Activated gamma-delta T cell (primary cell): ENCODE measurements at regions not wholly inside any gene's neighbourhood (a gene's known extent, or its start where the extent isn't known, plus 50 kb on each side); places are given as distances from the start of the nearest gene placed in this dataset.
"Not testable (repeated sequence)": the region's sequence is repeated elsewhere in the genome, so short reads cannot be mapped to it uniquely, and the experiment has no call there.

Experiments
- DNase-seq: peaks from one replicate; lab custom pipeline; 2025; lab: John Stamatoyannopoulos, UW

- DNase-seq = no peak
Measured at GRCh38 chr11:43124272-43124935, 187.4 kb upstream of the API5 start.

GRCh38 chr11:43129329-43129728 is 182.5 kb upstream of the API5 start:
- no peak for DNase-seq

GRCh38 chr11:43130616-43131015 is 181.2 kb upstream of the API5 start:
- DNase-seq = no peak

- DNase-seq = no peak
Measured at GRCh38 chr11:43135966-43136534, 175.7 kb upstream of the API5 start.

- DNase-seq = no peak
Measured at GRCh38 chr11:43138621-43139140, 173.1 kb upstream of the API5 start.

- no peak for DNase-seq
Measured at GRCh38 chr11:43145653-43146052, 166.1 kb upstream of the API5 start.

- DNase-seq = no peak
Measured at GRCh38 chr11:43150697-43151096, 161.1 kb upstream of the API5 start.

- DNase-seq = no peak
Measured at GRCh38 chr11:43164831-43165230, 147.0 kb upstream of the API5 start.

GRCh38 chr11:43165393-43165792 is 146.4 kb upstream of the API5 start:
- DNase-seq = not testable (repeated sequence)

- not testable (repeated sequence) for DNase-seq
Measured at GRCh38 chr11:43168241-43168640, 143.6 kb upstream of the API5 start.

GRCh38 chr11:43172477-43172876 is 139.3 kb upstream of the API5 start:
- no peak for DNase-seq

- no peak for DNase-seq
Measured at GRCh38 chr11:43177975-43178374, 133.8 kb upstream of the API5 start.

- DNase-seq = not testable (repeated sequence)
Measured at GRCh38 chr11:43194459-43194858, 117.3 kb upstream of the API5 start.

- no peak for DNase-seq
Measured at GRCh38 chr11:43197379-43197778, 114.4 kb upstream of the API5 start.

- no peak for DNase-seq
Measured at GRCh38 chr11:43200031-43200430, 111.8 kb upstream of the API5 start.

- DNase-seq = no peak
Measured at GRCh38 chr11:43212279-43212678, 99.5 kb upstream of the API5 start.

GRCh38 chr11:43214471-43214870 is 97.3 kb upstream of the API5 start:
- no peak for DNase-seq

GRCh38 chr11:43217849-43218248 is 93.9 kb upstream of the API5 start:
- no peak for DNase-seq

- no peak for DNase-seq
Measured at GRCh38 chr11:43222215-43222614, 89.6 kb upstream of the API5 start.

GRCh38 chr11:43223026-43223425 is 88.8 kb upstream of the API5 start:
- DNase-seq = no peak

- DNase-seq = no peak
Measured at GRCh38 chr11:43234881-43235280, 76.9 kb upstream of the API5 start.

- DNase-seq = no peak
Measured at GRCh38 chr11:43238341-43238740, 73.5 kb upstream of the API5 start.

GRCh38 chr11:43239791-43240190 is 72.0 kb upstream of the API5 start:
- DNase-seq = no peak

- no peak for DNase-seq
Measured at GRCh38 chr11:43242401-43242800, 69.4 kb upstream of the API5 start.
